SU-DHL-6 (cell line): ENCODE measurements at regions not wholly inside any gene's neighbourhood (a gene's known extent, or its start where the extent isn't known, plus 50 kb on each side); places are given as distances from the start of the nearest gene placed in this dataset.

Experiments used
- H2AFZ ChIP-seq: fragments of 200-600 bp; sonication (generic); 2 replicates; pipeline ENCODE4 v1.6.1; 2014; ENCODE audit warnings: low read depth, mild to moderate bottlenecking, moderate library complexity, mixed read lengths, antibody characterized with exemption, low read length; ENCODE audit not compliant: severe bottlenecking
- H3F3A ChIP-seq: fragments of 200-600 bp; shearing (Covaris generic); 2 replicates; pipeline ENCODE4 v1.6.0; 2016; ENCODE audit warnings: antibody characterized with exemption, mild to moderate bottlenecking; ENCODE audit not compliant: insufficient read depth
- H3K27ac ChIP-seq: fragments of 200-600 bp; sonication (generic); 2 replicates; pipeline ENCODE4 v1.5.1; 2016; ENCODE audit warnings: low read depth, mild to moderate bottlenecking, low read length, moderate library complexity, mixed read lengths
- H3K27me3 ChIP-seq: fragments of 200-600 bp; sonication (generic), shearing (Covaris generic); 2 replicates; pipeline ENCODE4 v1.6.0; 2014; ENCODE audit warnings: mild to moderate bottlenecking, low read length
- H3K36me3 ChIP-seq: fragments of 200-600 bp; sonication (generic); 2 replicates; pipeline ENCODE4 v1.6.1; 2014; ENCODE audit warnings: mild to moderate bottlenecking, low read length, mixed read lengths
- H3K4me2 ChIP-seq: fragments of 300-600, 200-600 bp; shearing (Covaris generic), sonication (generic); 2 replicates; pipeline ENCODE4 v1.6.0; 2014; ENCODE audit warnings: low read length, low read depth, mild to moderate bottlenecking; ENCODE audit not compliant: poor library complexity, severe bottlenecking
- H3K4me3 ChIP-seq: fragments of 200-600 bp; sonication (generic); 2 replicates; pipeline ENCODE4 v1.5.1; 2014; ENCODE audit warnings: antibody characterized with exemption, low read length, mild to moderate bottlenecking, mixed read lengths; ENCODE audit not compliant: insufficient read depth, poor library complexity, severe bottlenecking
- H3K79me2 ChIP-seq: fragments of 200-600 bp; sonication (generic); 2 replicates; pipeline ENCODE4 v1.6.1; 2014; ENCODE audit warnings: mild to moderate bottlenecking, low read length, moderate library complexity; ENCODE audit not compliant: insufficient read depth
- H3K9ac ChIP-seq: fragments of 200-600 bp; sonication (generic); 2 replicates; pipeline ENCODE4 v1.7.0; 2014; ENCODE audit warnings: mild to moderate bottlenecking, low read length
- H3K9me2 ChIP-seq: fragments of 200-600 bp; sonication (generic); replicated peaks from 2 replicates; pipeline ENCODE4 v1.6.1; 2014; ENCODE audit warnings: low read length; ENCODE audit not compliant: insufficient read depth
- H3K9me3 ChIP-seq: fragments of 200-600 bp; sonication (generic); 2 replicates; pipeline ENCODE4 v1.6.1; 2014; ENCODE audit warnings: low read length, mixed read lengths; ENCODE audit not compliant: insufficient read depth
- H4K20me1 ChIP-seq: fragments of 200-600 bp; sonication (generic); 2 replicates; pipeline ENCODE4 v1.6.1; 2014; ENCODE audit warnings: low read depth, mild to moderate bottlenecking, antibody characterized with exemption, low read length, moderate library complexity, mixed read lengths
- EZH2phosphoT487 ChIP-seq: fragments of 200-600 bp; sonication (generic), shearing (Covaris generic); conservative IDR thresholded peaks from 2 replicates; pipeline ENCODE4 v1.6.1; 2018; ENCODE audit warnings: mild to moderate bottlenecking, antibody characterized with exemption, low read length, moderate library complexity, mixed read lengths
- TF ChIP-seq, protein P1 (sequence below): fragments of 200-600 bp; sonication (generic); IDR thresholded peaks from one replicate; pipeline ENCODE4 v1.5.1; 2017; ENCODE audit warnings: antibody characterized with exemption, mild to moderate bottlenecking, low read length, moderate library complexity; ENCODE audit not compliant: insufficient read depth, poor library complexity, severe bottlenecking

GRCh38 chr14:95765051-95765450 lies 51.1 kb upstream of the TCL1A start:
- Histone ChIP-seq H3K9me3 (no peaks in the 10 kb centered on the region), H3K79me2 (no peaks in the 10 kb centered on the region), H4K20me1 (no peaks in the 10 kb centered on the region), H3K9me2 (no peaks in the 10 kb centered on the region), H3K4me3 (no peak overlapping the region), H3K36me3 (no peaks in the 10 kb centered on the region), H3K27ac (no peak overlapping the region), H2AFZ (no peak overlapping the region), H3K27me3 (no peaks in the 10 kb centered on the region; the same call in 1 of the 2 replicates), H3K4me2 (no peak overlapping the region), H3K9ac (no peak overlapping the region), H3F3A (no peaks in the 10 kb centered on the region)
- TF ChIP-seq, protein P1, sequence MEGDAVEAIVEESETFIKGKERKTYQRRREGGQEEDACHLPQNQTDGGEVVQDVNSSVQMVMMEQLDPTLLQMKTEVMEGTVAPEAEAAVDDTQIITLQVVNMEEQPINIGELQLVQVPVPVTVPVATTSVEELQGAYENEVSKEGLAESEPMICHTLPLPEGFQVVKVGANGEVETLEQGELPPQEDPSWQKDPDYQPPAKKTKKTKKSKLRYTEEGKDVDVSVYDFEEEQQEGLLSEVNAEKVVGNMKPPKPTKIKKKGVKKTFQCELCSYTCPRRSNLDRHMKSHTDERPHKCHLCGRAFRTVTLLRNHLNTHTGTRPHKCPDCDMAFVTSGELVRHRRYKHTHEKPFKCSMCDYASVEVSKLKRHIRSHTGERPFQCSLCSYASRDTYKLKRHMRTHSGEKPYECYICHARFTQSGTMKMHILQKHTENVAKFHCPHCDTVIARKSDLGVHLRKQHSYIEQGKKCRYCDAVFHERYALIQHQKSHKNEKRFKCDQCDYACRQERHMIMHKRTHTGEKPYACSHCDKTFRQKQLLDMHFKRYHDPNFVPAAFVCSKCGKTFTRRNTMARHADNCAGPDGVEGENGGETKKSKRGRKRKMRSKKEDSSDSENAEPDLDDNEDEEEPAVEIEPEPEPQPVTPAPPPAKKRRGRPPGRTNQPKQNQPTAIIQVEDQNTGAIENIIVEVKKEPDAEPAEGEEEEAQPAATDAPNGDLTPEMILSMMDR, result no peak
- no peak for TF ChIP-seq EZH2phosphoT487

DNA sequence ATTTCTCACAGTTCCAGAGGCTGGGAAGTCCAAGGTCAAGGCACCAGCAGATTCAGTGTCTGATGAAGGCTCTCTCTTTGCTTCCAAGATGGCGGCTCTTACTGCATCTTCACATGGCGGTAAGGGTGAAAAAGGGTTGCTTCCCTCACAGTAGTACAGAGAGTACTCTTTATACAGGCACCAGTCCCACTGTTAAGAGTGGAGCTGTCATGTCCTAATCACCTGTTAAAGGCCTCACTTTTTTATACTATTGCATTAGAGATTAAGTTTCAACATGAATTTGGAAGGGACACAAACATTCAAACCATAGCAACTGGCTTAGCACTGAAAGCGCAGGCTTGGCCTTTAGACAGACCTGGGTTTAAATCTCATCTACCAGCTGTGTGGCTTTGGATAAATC lies 50.0 kb upstream of the TCL1A start:
- Histone ChIP-seq H3K9me2 (no peaks in the 10 kb centered on the region), H3K79me2 (no peaks in the 10 kb centered on the region), H3K4me2 (no peak overlapping the region), H3K27me3 (no peaks in the 10 kb centered on the region; the same call in 1 of the 2 replicates), H3F3A (no peaks in the 10 kb centered on the region), H2AFZ (no peak overlapping the region), H3K27ac (no peak overlapping the region), H3K9me3 (no peaks in the 10 kb centered on the region), H3K36me3 (no peaks in the 10 kb centered on the region), H3K4me3 (no peak overlapping the region), H3K9ac (no peak overlapping the region), H4K20me1 (no peaks in the 10 kb centered on the region)
- TF ChIP-seq, protein P1, result no peak
- TF ChIP-seq EZH2phosphoT487, result no peak
